IMR-90 (cell line): ENCODE measurements at regions not wholly inside any gene's neighbourhood (a gene's known extent, or its start where the extent isn't known, plus 50 kb on each side); places are given as distances from the start of the nearest gene placed in this dataset.

Source experiments
- ATAC-seq: fragments of 200-7000 bp; cut with Tn5 transposase; 2 replicates; pipeline ENCODE4 v1.9.1; 2020; ENCODE audit warnings: low read depth, mild to moderate bottlenecking, moderate library complexity
- BruUV-seq: library from RNA; stranded (reverse); fragments of 400-500 nt; replicated peaks from 2 replicates; lab custom pipeline; 2021; lab: Mats Ljungman, UMichigan
- CTCF ChIA-PET: fragments of 300-600 bp; formaldehyde crosslinking; extraction: SDS; loops from one replicate; lab custom pipeline; 2021; ENCODE audit warnings: antibody characterized with exemption; lab: Yijun Ruan, JAX
- POLR2A ChIA-PET: fragments of 300-600 bp; sonication (Branson Sonifier 250); formaldehyde crosslinking; loops from one replicate; lab custom pipeline; 2022; ENCODE audit warnings: antibody characterized with exemption; ENCODE audit not compliant: unreplicated experiment; lab: Charles Lee
- DNase-seq: peaks from one replicate; pipeline ENCODE4 v3.0.0; 2013
- H2AFZ ChIP-seq: replicated peaks from 2 replicates; pipeline ENCODE3; 2013; ENCODE audit warnings: low read length, mild to moderate bottlenecking; ENCODE audit not compliant: poor library complexity
- H2AK5ac ChIP-seq: 2 replicates; pipeline ENCODE4 v1.6.1; 2013; ENCODE audit warnings: low read depth, low read length, inconsistent platforms
- H2AK9ac ChIP-seq: replicated peaks from 2 replicates; pipeline ENCODE3; 2013; ENCODE audit warnings: mild to moderate bottlenecking, low read depth, low read length, moderate library complexity; ENCODE audit not compliant: poor library complexity
- H2BK120ac ChIP-seq: 2 replicates; pipeline ENCODE4 v1.6.1; 2013; ENCODE audit warnings: low read depth, low read length, inconsistent platforms
- H2BK15ac ChIP-seq: 3 replicates; pipeline ENCODE4 v1.6.1; 2013; ENCODE audit warnings: low read depth, low read length, inconsistent platforms
- H2BK20ac ChIP-seq: 2 replicates; pipeline ENCODE4 v1.6.1; 2013; ENCODE audit warnings: low read depth, mild to moderate bottlenecking, inconsistent platforms, low read length, moderate library complexity
- H2BK5ac ChIP-seq: 2 replicates; pipeline ENCODE4 v1.6.1; 2013; ENCODE audit warnings: mild to moderate bottlenecking, low read depth, low read length, inconsistent platforms; ENCODE audit not compliant: poor library complexity, severe bottlenecking
- H3K14ac ChIP-seq: replicated peaks from 2 replicates; pipeline ENCODE4 v1.6.1; 2013; ENCODE audit warnings: low read depth, low read length, inconsistent platforms
- H3K18ac ChIP-seq: 2 replicates; pipeline ENCODE4 v1.6.1; 2013; ENCODE audit warnings: low read depth, low read length, control low read depth
- H3K23ac ChIP-seq: 2 replicates; pipeline ENCODE4 v1.6.1; 2013; ENCODE audit warnings: low read depth, low read length, inconsistent platforms
- H3K27ac ChIP-seq: 2 replicates; pipeline ENCODE4 v1.5.1; 2013; ENCODE audit warnings: mild to moderate bottlenecking, control low read depth, low read length; ENCODE audit not compliant: insufficient read depth
- H3K27me3 ChIP-seq: 2 replicates; pipeline ENCODE4 v1.6.1; 2013; ENCODE audit warnings: low read length; ENCODE audit not compliant: control insufficient read depth, insufficient read depth
- H3K36me3 ChIP-seq: 2 replicates; pipeline ENCODE4 v1.6.1; 2013; ENCODE audit warnings: low read length, mixed read lengths; ENCODE audit not compliant: control insufficient read depth, insufficient read depth
- H3K4ac ChIP-seq: 2 replicates; pipeline ENCODE4 v1.6.1; 2013; ENCODE audit warnings: low read depth, low read length, inconsistent platforms
- H3K4me1 ChIP-seq: 2 replicates; pipeline ENCODE4 v1.6.1; 2013; ENCODE audit warnings: low read length, mixed read lengths; ENCODE audit not compliant: control insufficient read depth, insufficient read depth
- H3K4me2 ChIP-seq: 2 replicates; pipeline ENCODE4 v1.6.1; 2013; ENCODE audit warnings: low read depth, mild to moderate bottlenecking, control low read depth, low read length, moderate library complexity
- H3K4me3 ChIP-seq: 2 replicates; pipeline ENCODE4 v1.5.1; 2013; ENCODE audit warnings: low read depth, mild to moderate bottlenecking, control low read depth, low read length, moderate library complexity; ENCODE audit not compliant: insufficient read depth
- H3K56ac ChIP-seq: 2 replicates; pipeline ENCODE4 v1.6.1; 2013; ENCODE audit warnings: low read length, inconsistent platforms; ENCODE audit not compliant: insufficient read depth; ENCODE audit errors: extremely low read depth
- H3K79me1 ChIP-seq, 2 experiments: 2 replicates each; pipeline ENCODE4 v1.6.1; 2013; ENCODE audit warnings: low read length in 2 of 2, inconsistent platforms in 1 of 2, low read depth in 1 of 2
- H3K9ac ChIP-seq: 2 replicates; pipeline ENCODE4 v1.6.1; 2013; ENCODE audit warnings: low read depth, low read length, control low read depth
- H3K9me1 ChIP-seq: 2 replicates; pipeline ENCODE4 v1.6.1; 2013; ENCODE audit warnings: low read length, inconsistent platforms; ENCODE audit not compliant: insufficient read depth
- H3K9me3 ChIP-seq: 2 replicates; pipeline ENCODE4 v1.6.1; 2013; ENCODE audit warnings: low read length; ENCODE audit not compliant: control insufficient read depth, insufficient read depth
- H4K20me1 ChIP-seq: 2 replicates; pipeline ENCODE4 v1.6.1; 2013; ENCODE audit warnings: low read length, inconsistent platforms; ENCODE audit not compliant: insufficient read depth
- H4K5ac ChIP-seq: 2 replicates; pipeline ENCODE4 v1.6.1; 2013; ENCODE audit warnings: mild to moderate bottlenecking, low read depth, low read length, control low read depth
- H4K8ac ChIP-seq, 2 experiments: 2 replicates each; pipeline ENCODE4 v1.6.1; 2013; ENCODE audit warnings: low read depth in 2 of 2, low read length in 2 of 2, control low read depth in 1 of 2, inconsistent platforms in 1 of 2
- H4K91ac ChIP-seq: 2 replicates; pipeline ENCODE4 v1.6.1; 2013; ENCODE audit warnings: low read depth, low read length, inconsistent platforms; ENCODE audit not compliant: insufficient read depth
- BHLHE40 ChIP-seq: fragments of 150-350 bp; IDR thresholded peaks from 2 replicates; pipeline ENCODE4 v1.6.1; 2016; ENCODE audit warnings: mild to moderate bottlenecking, low read depth, low read length
- CEBPB ChIP-seq: IDR thresholded peaks from 2 replicates; pipeline ENCODE4 v1.6.1; 2012; ENCODE audit warnings: low read depth, low read length, improper control_type of control experiment
- CHD1 ChIP-seq: IDR thresholded peaks from 2 replicates; pipeline ENCODE4 v1.6.1; 2012; ENCODE audit warnings: low read depth, low read length, improper control_type of control experiment
- ELK1 ChIP-seq: fragments of 150-350 bp; IDR thresholded peaks from 2 replicates; pipeline ENCODE4 v1.6.1; 2016; ENCODE audit warnings: low read depth, mild to moderate bottlenecking, low read length, moderate library complexity, borderline replicate concordance
- FOS ChIP-seq: fragments of 150-350 bp; IDR thresholded peaks from 2 replicates; pipeline ENCODE4 v1.6.1; 2016; ENCODE audit warnings: low read depth, low read length
- MAFK ChIP-seq: IDR thresholded peaks from 2 replicates; pipeline ENCODE4 v1.6.1; 2012; ENCODE audit warnings: low read depth, low read length, improper control_type of control experiment
- MAZ ChIP-seq: IDR thresholded peaks from 2 replicates; pipeline ENCODE4 v1.6.1; 2012; ENCODE audit warnings: low read depth, mild to moderate bottlenecking, low read length, improper control_type of control experiment, moderate library complexity, borderline replicate concordance
- MXI1 ChIP-seq: IDR thresholded peaks from 2 replicates; pipeline ENCODE4 v1.6.1; 2012; ENCODE audit warnings: low read depth, mild to moderate bottlenecking, low read length, moderate library complexity, borderline replicate concordance
- NFE2L2 ChIP-seq: fragments of 150-350 bp; IDR thresholded peaks from 2 replicates; pipeline ENCODE4 v1.6.1; 2016; ENCODE audit warnings: low read depth, mild to moderate bottlenecking, low read length
- POLR2A ChIP-seq: IDR thresholded peaks from 2 replicates; pipeline ENCODE4 v1.6.1; 2012; ENCODE audit warnings: mild to moderate bottlenecking, low read depth, low read length
- RAD21 ChIP-seq: IDR thresholded peaks from 2 replicates; pipeline ENCODE4 v1.6.1; 2012; ENCODE audit warnings: low read length, improper control_type of control experiment
- RCOR1 ChIP-seq: IDR thresholded peaks from 2 replicates; pipeline ENCODE4 v1.6.1; 2012; ENCODE audit warnings: mild to moderate bottlenecking, low read length, improper control_type of control experiment; ENCODE audit not compliant: insufficient replicate concordance
- RFX5 ChIP-seq: IDR thresholded peaks from 2 replicates; pipeline ENCODE4 v1.8.0; 2012; ENCODE audit warnings: low read depth, mild to moderate bottlenecking, low read length, moderate library complexity
- SMC3 ChIP-seq: fragments of 150-350 bp; IDR thresholded peaks from 2 replicates; pipeline ENCODE4 v1.6.1; 2016; ENCODE audit warnings: low read depth, mild to moderate bottlenecking, antibody characterized with exemption, low read length, moderate library complexity
- USF2 ChIP-seq: fragments of 150-350 bp; IDR thresholded peaks from 2 replicates; pipeline ENCODE4 v1.6.1; 2017; ENCODE audit warnings: mild to moderate bottlenecking, antibody characterized with exemption, low read length, low read depth
- WGBS, 2 experiments: methylation state at CpG; one replicate each; pipeline versions ENCODE4 v1.1.5 to v1.1.7; 2013; ENCODE audit warnings: missing lambda C conversion rate in 2 of 2; ENCODE audit not compliant: insufficient read length in 1 of 2; ENCODE audit errors: extremely low coverage in 2 of 2; 5-methylcytosine and 5-hydroxymethylcytosine counted together
- dilution Hi-C: fragments of 300-500 bp; cut with HindIII; formaldehyde crosslinking; loops from one replicate; pipeline ENCODE4 v1.14.3; 2018; ENCODE audit warnings: low sequenced_read_pairs; ENCODE audit not compliant: unreplicated experiment
- in situ Hi-C: fragments of 300-500 bp; cut with MboI; formaldehyde crosslinking; loops from 3 replicates; pipeline ENCODE4 v1.14.3; 2019; ENCODE audit warnings: low sequenced_read_pairs, inconsistent platforms, mixed read lengths
- intact Hi-C: fragments of 100-400 bp; cut with micrococcal nuclease; formaldehyde crosslinking; loops from 2 replicates; pipeline ENCODE4 v1.10.0; 2022
- TF ChIP-seq, protein P1 (sequence below): conservative IDR thresholded peaks from 2 replicates; pipeline ENCODE4 v1.5.1; 2012; ENCODE audit warnings: mild to moderate bottlenecking, low read depth, low read length, improper control_type of control experiment

DNA sequence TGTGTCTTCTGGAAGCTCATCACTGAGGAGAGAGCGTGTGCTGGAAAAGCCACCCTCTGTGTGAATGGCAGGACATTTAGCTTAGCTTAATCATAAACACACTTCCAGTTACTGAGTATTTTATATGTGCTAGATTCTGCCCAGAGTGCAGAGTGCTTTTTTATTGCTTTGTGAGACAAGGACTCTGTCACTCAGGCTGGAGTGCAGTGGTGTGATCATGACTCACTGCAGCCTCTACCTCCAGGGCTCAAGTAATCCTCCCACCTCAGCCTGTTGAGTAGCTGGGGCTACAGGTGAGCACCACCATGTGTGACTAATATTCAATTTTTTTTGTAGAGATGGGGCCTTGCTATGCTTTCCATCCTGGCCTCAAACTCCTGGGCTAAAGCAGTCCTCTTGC, 61.4 kb upstream of the IRX3 start:
- Histone ChIP-seq H2AFZ (no peak overlapping the region), H3K79me1 (no peaks in the 10 kb centered on the region), H2BK5ac (no peak overlapping the region), H3K4me2 (no peak overlapping the region), H2BK120ac (no peak overlapping the region), H3K14ac (no peak overlapping the region), H3K9ac (no peak overlapping the region), H3K56ac (no peak overlapping the region), H4K5ac (no peak overlapping the region), H4K20me1 (no peaks in the 10 kb centered on the region), H3K36me3 (no peaks in the 10 kb centered on the region), H3K4me3 (no peak overlapping the region), H2AK5ac (no peak overlapping the region), H3K27me3 (no peaks in the 10 kb centered on the region; the same call in 1 of the 2 replicates), H3K23ac (no peak overlapping the region), H3K4ac (no peak overlapping the region), H3K27ac (no peak overlapping the region), H3K4me1 (no peaks in the 10 kb centered on the region), H2BK20ac (no peak overlapping the region), H4K91ac (no peak overlapping the region), H3K9me3 (no peaks in the 10 kb centered on the region), H2BK15ac (no peak overlapping the region), H2AK9ac (no peak overlapping the region), H4K8ac (no peak overlapping the region), H3K9me1 (no peaks in the 10 kb centered on the region), H3K18ac (no peak overlapping the region)
- DNase-seq (no peak), ATAC-seq (no peak)
- intact Hi-C loops: no loop called here
- no CpG with 5 or more reads among the region's 1 CpG for WGBS, 2 experiments
- TF ChIP-seq RAD21: no peak
- TF ChIP-seq RFX5: no peak
- TF ChIP-seq BHLHE40: no peak
- TF ChIP-seq USF2: no peak
- TF ChIP-seq MAFK: no peak
- TF ChIP-seq NFE2L2: no peak
- TF ChIP-seq POLR2A: no peak
- TF ChIP-seq, protein P1, sequence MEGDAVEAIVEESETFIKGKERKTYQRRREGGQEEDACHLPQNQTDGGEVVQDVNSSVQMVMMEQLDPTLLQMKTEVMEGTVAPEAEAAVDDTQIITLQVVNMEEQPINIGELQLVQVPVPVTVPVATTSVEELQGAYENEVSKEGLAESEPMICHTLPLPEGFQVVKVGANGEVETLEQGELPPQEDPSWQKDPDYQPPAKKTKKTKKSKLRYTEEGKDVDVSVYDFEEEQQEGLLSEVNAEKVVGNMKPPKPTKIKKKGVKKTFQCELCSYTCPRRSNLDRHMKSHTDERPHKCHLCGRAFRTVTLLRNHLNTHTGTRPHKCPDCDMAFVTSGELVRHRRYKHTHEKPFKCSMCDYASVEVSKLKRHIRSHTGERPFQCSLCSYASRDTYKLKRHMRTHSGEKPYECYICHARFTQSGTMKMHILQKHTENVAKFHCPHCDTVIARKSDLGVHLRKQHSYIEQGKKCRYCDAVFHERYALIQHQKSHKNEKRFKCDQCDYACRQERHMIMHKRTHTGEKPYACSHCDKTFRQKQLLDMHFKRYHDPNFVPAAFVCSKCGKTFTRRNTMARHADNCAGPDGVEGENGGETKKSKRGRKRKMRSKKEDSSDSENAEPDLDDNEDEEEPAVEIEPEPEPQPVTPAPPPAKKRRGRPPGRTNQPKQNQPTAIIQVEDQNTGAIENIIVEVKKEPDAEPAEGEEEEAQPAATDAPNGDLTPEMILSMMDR: no peak
- no peak for TF ChIP-seq SMC3
- TF ChIP-seq FOS: no peak
- TF ChIP-seq MXI1: no peak
- TF ChIP-seq ELK1: no peak
- no peak for TF ChIP-seq RCOR1
- no peak for TF ChIP-seq CHD1
- TF ChIP-seq CEBPB: no peak
- no peak for TF ChIP-seq MAZ
- dilution Hi-C loops: no loop called here
- ChIA-PET CTCF (no interaction called here), POLR2A (interaction anchor here (0.7 kb wide), 1 partner anchor 332 kb away, joined by 5 read pairs; no protein-coding TSS in a partner anchor)
- BruUV-seq: no TSS peak
- in situ Hi-C loops: no loop called here
